Tongue (tissue), 1 donor: ENCODE measurements at regions not wholly inside any gene's neighbourhood (a gene's known extent, or its start where the extent isn't known, plus 50 kb on each side); places are given as distances from the start of the nearest gene placed in this dataset.
"Not testable (repeated sequence)": the region's sequence is repeated elsewhere in the genome, so short reads cannot be mapped to it uniquely, and the experiment has no call there.

Experiments used
- DNase-seq: peaks from one replicate; pipeline ENCODE4 v3.0.0-alpha.2; 2015

DNA sequence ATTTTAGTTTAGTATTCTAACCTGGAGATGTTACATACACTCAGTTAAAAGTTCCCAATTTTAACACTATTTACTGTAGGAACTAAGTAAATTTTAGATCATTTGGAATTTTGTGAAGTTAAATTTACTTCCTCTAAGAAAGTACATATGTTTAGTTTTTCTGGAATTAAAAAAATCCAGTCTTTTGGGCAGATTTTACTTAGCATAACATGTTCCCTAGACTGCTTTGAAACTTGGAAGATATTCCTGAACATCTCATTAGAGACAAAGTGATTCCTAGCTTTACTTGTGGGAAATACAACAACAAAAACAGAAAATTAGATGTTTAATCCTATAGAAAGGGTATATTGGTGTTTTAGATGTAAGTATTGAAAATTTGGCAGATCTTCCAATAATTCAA lies 930.0 kb upstream of the PTPRD start:
- DNase-seq, result no peak

GRCh38 chr9:11546231-11546630 lies 933.4 kb upstream of the PTPRD start:
- DNase-seq, result no peak

- no peak for DNase-seq
These were observed 936.6 kb upstream of the PTPRD start for GRCh38 chr9:11549311-11549794.

- DNase-seq, result no peak
These were observed 938.3 kb upstream of the PTPRD start for GRCh38 chr9:11551106-11551505.

DNA sequence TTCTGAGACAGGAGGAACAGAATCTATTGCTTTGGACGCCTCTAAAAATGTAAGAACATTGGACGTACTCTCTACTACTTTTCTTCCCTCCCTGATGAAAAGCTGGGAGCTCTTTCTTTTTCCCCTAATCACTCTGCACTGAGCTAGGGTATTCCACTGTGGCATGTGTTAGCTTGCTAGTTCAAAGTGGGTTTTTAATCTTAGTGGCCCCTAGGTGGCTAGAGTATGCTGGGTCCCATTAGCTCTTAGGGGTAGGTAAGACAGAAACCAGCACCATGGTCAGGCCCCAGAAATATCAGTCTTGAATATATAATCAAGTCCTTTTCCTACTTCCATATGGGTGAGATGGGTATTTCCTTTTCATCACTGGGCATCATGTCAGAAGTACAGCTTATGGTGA lies 945.2 kb upstream of the PTPRD start:
- no peak for DNase-seq

- no peak for DNase-seq
These were observed 946.4 kb upstream of the PTPRD start for GRCh38 chr9:11559001-11559776.

- no peak for DNase-seq
These were observed 964.7 kb upstream of the PTPRD start for GRCh38 chr9:11577522-11577921.

DNA sequence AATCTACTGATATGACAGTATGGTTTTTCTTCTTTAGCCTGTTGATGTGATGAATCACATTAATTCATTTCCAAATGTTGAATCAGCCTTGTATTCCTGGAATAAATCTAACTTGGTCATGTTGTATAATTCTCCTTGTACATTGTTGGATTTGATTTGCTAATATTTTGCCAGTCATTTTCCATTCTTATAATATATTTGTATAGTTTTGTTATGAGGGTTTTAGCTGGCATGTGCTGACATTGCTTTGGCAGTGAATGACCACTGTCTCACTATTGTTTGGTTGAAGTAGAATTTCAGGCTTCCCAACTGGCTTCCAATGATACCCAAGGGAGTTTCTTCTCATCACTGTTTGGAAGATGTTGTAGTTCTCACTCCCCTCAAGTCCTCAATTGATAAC lies 983.0 kb upstream of the PTPRD start:
- no peak for DNase-seq

DNA sequence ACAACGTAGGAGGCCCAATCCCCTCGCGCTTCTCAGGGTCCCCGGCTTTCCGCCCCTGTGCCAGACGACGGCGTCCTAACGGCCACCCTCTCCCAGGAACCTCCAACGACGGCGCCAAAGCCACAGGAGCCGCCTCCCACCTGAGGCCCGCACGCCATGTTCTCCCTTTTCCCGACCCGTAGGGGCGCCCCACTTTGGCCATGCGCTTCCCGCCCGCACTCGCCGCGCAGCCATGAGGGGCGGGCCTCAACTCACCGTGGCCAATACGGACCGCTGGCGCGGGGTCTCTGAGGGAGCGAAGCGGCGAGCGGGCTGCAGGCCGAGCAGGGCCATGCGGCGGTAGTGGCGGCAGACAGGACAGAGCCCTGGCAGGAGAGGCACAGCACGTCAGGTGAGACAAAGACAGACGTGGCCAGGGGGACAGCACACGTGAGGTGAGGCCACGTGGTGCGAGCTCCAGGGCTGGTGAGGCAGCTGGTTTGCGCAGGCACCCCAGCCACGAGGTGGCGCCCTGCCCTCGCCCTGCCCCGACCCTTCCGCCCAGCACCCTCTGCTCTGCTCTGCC lies 1005.5 kb upstream of the PTPRD start:
- DNase-seq, result no peak

- DNase-seq, result no peak
These were observed 1019.9 kb upstream of the PTPRD start for GRCh38 chr9:11632691-11633090.

DNA sequence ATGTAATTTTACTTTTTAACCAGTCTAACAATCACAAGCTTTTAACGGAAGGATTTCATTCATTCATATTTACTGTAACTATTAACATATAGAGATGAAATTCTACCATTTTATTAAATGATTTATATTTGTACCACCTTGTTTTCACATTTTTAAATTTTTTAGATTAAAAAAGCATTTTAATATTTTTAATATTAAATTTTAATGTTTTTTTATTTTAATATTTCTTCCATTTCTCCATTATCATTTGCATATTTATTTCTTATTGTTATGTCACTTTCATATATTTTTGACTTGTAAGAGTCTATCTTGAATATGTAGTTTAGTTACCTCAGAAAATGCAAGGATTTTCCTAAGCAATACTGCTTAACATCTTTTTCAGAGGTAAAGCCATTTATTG lies 1034.0 kb upstream of the PTPRD start:
- no peak for DNase-seq

- no peak for DNase-seq
These were observed 1039.3 kb upstream of the TYRP1 start for GRCh38 chr9:11653867-11654266.

DNA sequence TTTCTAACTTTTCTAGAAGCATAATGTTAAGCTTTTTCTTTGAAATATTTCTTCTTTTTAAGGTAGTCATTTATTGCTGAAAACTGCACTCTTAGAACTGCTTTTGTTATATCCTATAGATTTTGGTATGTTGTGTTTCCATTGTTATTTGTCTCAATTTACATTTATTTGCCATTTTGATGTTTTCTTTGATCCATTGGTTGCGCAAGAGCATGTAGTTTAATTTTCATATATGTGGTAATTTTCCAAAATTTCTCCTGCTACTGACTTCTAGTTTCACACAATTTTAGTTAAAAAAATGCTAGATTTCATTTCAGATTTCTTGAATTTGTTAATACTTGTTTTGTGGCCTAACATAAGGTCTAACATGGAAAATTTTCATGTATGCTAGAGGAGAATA lies 1029.3 kb upstream of the TYRP1 start:
- no peak for DNase-seq

DNA sequence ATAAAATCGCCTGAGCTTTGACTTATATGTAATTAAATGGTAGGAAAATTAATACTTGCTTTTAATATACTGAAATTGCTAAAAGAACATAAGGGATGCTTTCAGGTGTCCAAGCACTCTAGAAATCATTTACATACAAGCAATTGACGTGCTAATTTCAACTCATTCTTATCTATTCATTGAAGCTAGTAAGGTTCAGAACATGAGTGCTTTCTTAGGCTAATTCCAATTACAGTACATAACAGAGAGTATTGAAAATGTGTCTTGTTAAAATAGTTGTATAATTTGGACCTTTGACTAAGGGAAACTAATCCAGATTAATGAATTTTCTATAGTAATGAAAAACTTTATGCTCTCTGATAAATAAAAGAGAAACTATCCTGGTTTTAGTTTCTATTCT lies 1016.4 kb upstream of the TYRP1 start:
- no peak for DNase-seq

- no peak for DNase-seq
These were observed 1006.5 kb upstream of the TYRP1 start for GRCh38 chr9:11686733-11687132.

- no peak for DNase-seq
These were observed 996.1 kb upstream of the TYRP1 start for GRCh38 chr9:11697126-11697525.

DNA sequence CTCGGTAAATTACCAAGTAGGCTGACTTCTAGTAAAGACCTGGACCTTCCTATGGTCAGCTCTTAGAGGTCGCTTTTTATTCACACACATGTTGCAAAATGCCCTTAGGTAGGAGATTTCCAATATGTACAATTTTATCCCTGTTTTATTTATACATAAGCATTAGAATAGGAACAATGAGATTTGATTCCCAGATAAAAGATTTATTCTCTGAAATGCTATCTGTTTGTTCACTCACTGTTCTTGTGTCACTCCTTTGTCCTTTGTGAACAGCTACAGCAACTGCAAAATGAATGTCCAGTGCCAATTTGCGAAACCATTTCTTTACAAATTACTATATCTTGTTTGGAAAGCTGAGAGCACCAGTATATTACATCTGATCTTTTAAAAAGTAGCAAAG lies 991.5 kb upstream of the TYRP1 start:
- no peak for DNase-seq

DNA sequence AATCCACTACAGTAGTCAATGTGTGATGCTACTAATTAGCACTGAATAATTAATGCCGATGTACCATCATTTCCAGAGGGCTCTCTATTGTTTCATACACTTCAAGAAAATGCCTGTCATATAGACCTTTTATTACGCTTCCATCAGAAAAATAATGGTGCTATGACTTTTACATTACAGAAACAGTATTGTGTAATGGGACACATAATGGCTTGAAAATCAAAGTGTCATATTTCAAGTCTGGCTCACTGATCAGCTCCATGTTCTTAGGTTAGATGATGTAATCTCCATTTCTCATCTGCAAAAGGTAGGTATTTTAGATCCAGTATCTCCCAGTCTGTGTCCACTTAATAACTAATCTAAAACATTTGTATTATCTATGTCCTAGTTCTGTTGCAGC lies 990.6 kb upstream of the TYRP1 start:
- DNase-seq, result no peak

- not testable (repeated sequence) for DNase-seq
These were observed 989.0 kb upstream of the TYRP1 start for GRCh38 chr9:11704198-11704597.

GRCh38 chr9:11708899-11709298 lies 984.3 kb upstream of the TYRP1 start:
- no peak for DNase-seq

- DNase-seq, result no peak
These were observed 983.6 kb upstream of the TYRP1 start for GRCh38 chr9:11709567-11709966.

GRCh38 chr9:11713077-11713476 lies 980.1 kb upstream of the TYRP1 start:
- no peak for DNase-seq

DNA sequence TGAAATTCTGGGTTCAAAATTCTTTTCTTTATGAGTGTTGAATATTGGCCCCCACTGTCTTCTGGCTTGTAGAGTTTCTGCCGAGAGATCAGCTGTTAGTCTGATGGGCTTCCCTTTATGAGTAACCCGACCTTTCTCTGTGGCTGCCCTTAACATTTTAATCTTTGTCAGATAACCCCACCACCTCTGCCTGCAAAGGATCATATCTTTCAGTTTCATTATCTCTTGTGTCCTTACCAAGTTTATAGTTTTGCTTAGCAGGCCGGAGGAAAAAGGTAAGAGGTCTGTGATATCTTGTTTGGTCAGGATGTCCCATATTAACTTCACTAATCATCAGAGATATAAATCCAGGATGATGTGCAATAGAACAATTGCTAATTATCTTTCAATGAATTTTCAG lies 970.2 kb upstream of the TYRP1 start:
- DNase-seq, result no peak

- DNase-seq, result no peak
These were observed 966.5 kb upstream of the TYRP1 start for GRCh38 chr9:11726659-11727058.
